Tibial artery (tissue), 4 donors: ENCODE measurements at regions not wholly inside any gene's neighbourhood (a gene's known extent, or its start where the extent isn't known, plus 50 kb on each side); places are given as distances from the start of the nearest gene placed in this dataset.

ENCODE experiments used
- DNase-seq, 2 donors: peaks; one replicate each; pipeline ENCODE4 v3.0.0-alpha.2; 2019
- H3K27ac ChIP-seq, 2 donors: fragments of 200-600 bp; sonication (generic) in 1 of 2; 1 replicate in 1 of 2; 2 replicates in 1 of 2; pipeline ENCODE4 v1.5.1; 2018 to 2019; ENCODE audit warnings: mild to moderate bottlenecking in 1 of 2
- H3K27me3 ChIP-seq, 2 donors: fragments of 200-600 bp; sonication (generic) in 1 of 2; one replicate each; pipeline versions ENCODE4 v1.5.1 to v1.6.0; 2016 to 2019
- H3K36me3 ChIP-seq, 3 donors: fragments of 200-600 bp; sonication (generic) in 2 of 3; one replicate each; pipeline ENCODE4 v1.5.1; 2016 to 2019; ENCODE audit warnings: mild to moderate bottlenecking in 2 of 3
- H3K4me1 ChIP-seq, 4 donors: fragments of 200-600 bp; sonication (generic) in 2 of 4; 1 replicate in 3 of 4; 2 replicates in 1 of 4; pipeline ENCODE4 v1.5.1; 2016 to 2019
- H3K4me3 ChIP-seq, 2 donors: fragments of 200-600 bp; sonication (generic) in 1 of 2; 1 replicate in 1 of 2; 2 replicates in 1 of 2; pipeline ENCODE4 v1.5.1; 2018 to 2019; ENCODE audit warnings: mild to moderate bottlenecking in 2 of 2
- H3K9me3 ChIP-seq, 3 donors: fragments of 200-600 bp; sonication (generic) in 1 of 3; one replicate each; pipeline ENCODE4 v1.5.1; 2016 to 2019
- intact Hi-C: fragments of 100-400 bp; cut with DNase I; formaldehyde crosslinking; loops from one replicate; pipeline ENCODE4 v1.15.0; 2023; ENCODE audit warnings: low total_unique reads
- TF ChIP-seq, protein P1 (sequence below), 2 experiments: fragments of 200-600 bp in 1 of 2; fragments of 450-650 bp in 1 of 2; IDR thresholded peaks; one replicate each; pipeline ENCODE4 v1.5.1; 2017 to 2019; ENCODE audit warnings: antibody characterized with exemption in 2 of 2, mild to moderate bottlenecking in 1 of 2, moderate library complexity in 1 of 2

DNA sequence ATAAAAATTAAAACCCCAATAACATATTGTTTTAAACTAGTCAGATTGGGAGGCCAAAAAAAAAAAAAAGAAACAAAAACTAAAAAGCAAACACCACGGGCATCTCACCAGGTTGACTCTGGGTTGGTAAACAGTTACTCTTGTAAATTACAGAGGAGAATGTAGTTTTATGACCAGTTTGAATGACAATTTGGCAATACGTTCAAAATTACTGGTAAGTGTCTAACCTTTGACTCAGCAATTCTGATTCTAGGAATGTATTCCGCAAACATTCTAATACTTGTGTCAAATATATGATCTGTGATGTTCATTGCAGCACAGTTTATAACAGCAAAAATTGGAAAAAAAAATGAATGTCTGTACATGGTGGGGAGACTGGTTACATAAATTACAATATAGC, 1376.0 kb downstream of the TBC1D22A start:
- TF ChIP-seq, protein P1, sequence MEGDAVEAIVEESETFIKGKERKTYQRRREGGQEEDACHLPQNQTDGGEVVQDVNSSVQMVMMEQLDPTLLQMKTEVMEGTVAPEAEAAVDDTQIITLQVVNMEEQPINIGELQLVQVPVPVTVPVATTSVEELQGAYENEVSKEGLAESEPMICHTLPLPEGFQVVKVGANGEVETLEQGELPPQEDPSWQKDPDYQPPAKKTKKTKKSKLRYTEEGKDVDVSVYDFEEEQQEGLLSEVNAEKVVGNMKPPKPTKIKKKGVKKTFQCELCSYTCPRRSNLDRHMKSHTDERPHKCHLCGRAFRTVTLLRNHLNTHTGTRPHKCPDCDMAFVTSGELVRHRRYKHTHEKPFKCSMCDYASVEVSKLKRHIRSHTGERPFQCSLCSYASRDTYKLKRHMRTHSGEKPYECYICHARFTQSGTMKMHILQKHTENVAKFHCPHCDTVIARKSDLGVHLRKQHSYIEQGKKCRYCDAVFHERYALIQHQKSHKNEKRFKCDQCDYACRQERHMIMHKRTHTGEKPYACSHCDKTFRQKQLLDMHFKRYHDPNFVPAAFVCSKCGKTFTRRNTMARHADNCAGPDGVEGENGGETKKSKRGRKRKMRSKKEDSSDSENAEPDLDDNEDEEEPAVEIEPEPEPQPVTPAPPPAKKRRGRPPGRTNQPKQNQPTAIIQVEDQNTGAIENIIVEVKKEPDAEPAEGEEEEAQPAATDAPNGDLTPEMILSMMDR (IDR thresholded peaks at IDR 0.05), result no peak
- intact Hi-C loops, result no loop called here
- Histone ChIP-seq H3K36me3 (no peaks in the 10 kb centered on the region), H3K27ac (no peak overlapping the region), H3K4me3 (no peak overlapping the region), H3K27me3 (no peaks in the 10 kb centered on the region), H3K9me3 (no peaks in the 10 kb centered on the region), H3K4me1 (no peaks in the 10 kb centered on the region)
- DNase-seq, result no peak

DNA sequence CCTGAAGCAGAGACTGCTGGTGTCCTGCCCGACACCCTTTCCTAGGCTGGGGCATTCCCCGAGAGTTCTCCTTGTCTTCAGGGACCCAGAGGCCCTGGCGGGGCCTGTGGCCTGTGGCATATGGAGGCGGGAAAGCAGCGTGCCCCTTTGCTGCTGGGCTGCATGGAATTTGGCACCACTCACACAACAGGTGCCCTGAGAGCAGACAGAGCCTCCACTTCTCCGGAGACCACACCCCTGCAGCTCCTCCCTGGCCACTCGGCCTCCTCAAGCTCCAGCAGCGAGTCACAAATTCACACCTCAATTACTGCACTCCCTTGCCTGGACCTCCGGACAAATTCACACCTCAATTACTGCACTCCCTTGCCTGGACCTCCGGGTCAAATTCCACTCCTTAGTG, 1375.2 kb downstream of the TBC1D22A start:
- H3K27ac ChIP-seq, result no peak overlapping the region
- TF ChIP-seq, protein P1 (IDR thresholded peaks at IDR 0.05), result no peak
- no peak overlapping the region for H3K4me3 ChIP-seq
- intact Hi-C loops, result no loop called here
- no peaks in the 10 kb centered on the region for H3K9me3 ChIP-seq
- no peaks in the 10 kb centered on the region for H3K36me3 ChIP-seq
- H3K27me3 ChIP-seq, result no peaks in the 10 kb centered on the region
- no peak for DNase-seq
- H3K4me1 ChIP-seq, result no peaks in the 10 kb centered on the region

DNA sequence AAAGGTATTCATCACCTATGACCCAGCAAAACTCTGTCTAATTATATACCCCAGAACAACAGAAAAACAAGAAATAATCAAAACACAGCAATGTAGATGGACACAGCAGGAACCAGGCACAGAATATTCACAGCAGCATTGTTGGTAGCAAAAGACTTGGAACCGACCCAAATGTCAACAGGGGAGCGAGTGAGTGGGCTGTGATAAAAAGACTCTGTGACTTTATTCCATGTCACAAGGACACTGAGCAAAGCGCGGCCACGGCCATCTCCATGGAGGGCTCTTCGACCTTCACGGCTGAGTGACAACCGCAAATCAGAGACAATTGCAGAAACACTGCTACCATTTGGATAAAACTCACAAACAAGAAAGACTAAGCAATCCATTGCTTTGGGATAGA, 1373.1 kb downstream of the TBC1D22A start:
- H3K27me3 ChIP-seq, result no peaks in the 10 kb centered on the region
- H3K4me3 ChIP-seq, result no peak overlapping the region
- no peak overlapping the region for H3K27ac ChIP-seq
- intact Hi-C loops, result no loop called here
- no peaks in the 10 kb centered on the region for H3K4me1 ChIP-seq
- TF ChIP-seq, protein P1 (IDR thresholded peaks at IDR 0.05), result no peak
- H3K36me3 ChIP-seq, result no peaks in the 10 kb centered on the region
- no peak for DNase-seq
- H3K9me3 ChIP-seq, result no peaks in the 10 kb centered on the region

GRCh38 chr22:48125416-48125815, 1363.0 kb downstream of the TBC1D22A start:
- DNase-seq, result no peak
- no peak overlapping the region for H3K4me3 ChIP-seq
- no peak overlapping the region for H3K27ac ChIP-seq
- no peaks in the 10 kb centered on the region for H3K4me1 ChIP-seq
- no peaks in the 10 kb centered on the region for H3K9me3 ChIP-seq
- TF ChIP-seq, protein P1 (IDR thresholded peaks at IDR 0.05), result no peak
- intact Hi-C loops, result no loop called here
- H3K27me3 ChIP-seq, result no peaks in the 10 kb centered on the region
- H3K36me3 ChIP-seq, result no peaks in the 10 kb centered on the region

DNA sequence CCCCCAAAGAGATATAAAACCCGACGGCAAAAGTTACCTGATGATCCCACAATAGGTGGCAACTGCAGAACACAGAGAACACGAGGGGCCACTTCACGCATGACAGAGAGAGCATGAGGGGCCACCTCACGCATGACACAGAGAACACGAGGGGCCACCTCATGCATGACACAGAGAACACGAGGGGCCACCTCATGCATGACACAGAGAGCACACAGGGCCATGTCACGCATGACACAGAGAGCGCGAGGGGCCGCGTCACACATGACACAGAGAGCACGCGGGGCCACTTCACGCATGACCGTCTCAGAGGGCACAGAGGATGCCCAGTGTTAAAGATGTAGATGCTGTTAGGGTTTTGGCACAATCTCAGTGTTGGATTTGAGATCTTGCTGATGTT, 1359.5 kb downstream of the TBC1D22A start:
- TF ChIP-seq, protein P1 (IDR thresholded peaks at IDR 0.05), result no peak
- Histone ChIP-seq H3K4me3 (no peak overlapping the region), H3K27ac (no peak overlapping the region), H3K9me3 (no peaks in the 10 kb centered on the region), H3K4me1 (no peaks in the 10 kb centered on the region), H3K27me3 (no peaks in the 10 kb centered on the region), H3K36me3 (no peaks in the 10 kb centered on the region)
- no peak for DNase-seq
- intact Hi-C loops, result no loop called here

- Histone ChIP-seq H3K36me3 (no peaks in the 10 kb centered on the region), H3K27me3 (no peaks in the 10 kb centered on the region), H3K9me3 (no peaks in the 10 kb centered on the region), H3K4me3 (no peak overlapping the region), H3K27ac (no peak overlapping the region), H3K4me1 (no peaks in the 10 kb centered on the region)
- TF ChIP-seq, protein P1 (IDR thresholded peaks at IDR 0.05), result no peak
- intact Hi-C loops, result no loop called here
- DNase-seq, result no peak
These were observed 1356.2 kb downstream of the TBC1D22A start for GRCh38 chr22:48118654-48119053.
